ENCODE measurements at regions not wholly inside any gene's neighbourhood (a gene's known extent, or its start where the extent isn't known, plus 50 kb on each side); places are given as distances from the start of the nearest gene placed in this dataset.

DNA sequence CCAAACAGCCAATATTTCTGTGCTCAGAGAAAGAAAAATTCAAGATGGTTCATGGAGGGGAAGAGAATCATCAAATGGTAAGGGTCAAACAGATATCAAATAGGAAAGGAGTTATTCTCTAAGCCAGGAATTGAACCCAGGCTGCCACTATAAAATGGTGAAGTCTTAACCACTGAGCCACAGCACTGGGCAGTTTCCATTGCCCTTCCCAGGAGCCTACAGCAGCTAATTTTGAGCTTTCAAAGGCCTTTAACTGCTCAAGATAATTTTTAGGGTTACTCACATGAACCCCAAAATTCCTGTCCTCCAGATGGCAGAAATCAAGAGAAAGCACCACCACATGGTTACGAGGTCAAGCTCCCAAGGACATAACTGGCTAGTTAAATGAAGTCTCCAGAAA, 176.2 kb downstream of the KIF18A start:
- Histone ChIP-seq H3K9me3 (ENCODE audit: control insufficient read depth in 4 of 4, low read length in 3 of 4) (no peaks in the 10 kb centered on the region), H3K27me3 (ENCODE audit: control insufficient read depth in 4 of 4, insufficient read depth in 4 of 4, low read length in 3 of 4) (no peaks in the 10 kb centered on the region), H3K36me3 (ENCODE audit: control insufficient read depth in 4 of 4, insufficient read depth in 3 of 4, low read depth in 1 of 4, low read length in 3 of 4) (no peaks in the 10 kb centered on the region), H3K4me3 (ENCODE audit: low read depth in 1 of 3, low read length in 3 of 3) (no peak overlapping the region), H3K27ac (ENCODE audit: low read depth in 1 of 2, low read length in 2 of 2) (no peak overlapping the region), H3K4me1 (ENCODE audit: control insufficient read depth in 4 of 4, insufficient read depth in 4 of 4, low read length in 3 of 4) (no peaks in the 10 kb centered on the region), H3K9ac (ENCODE audit: low read depth in 1 of 2, low read length in 2 of 2) (no peak overlapping the region)
- 71% methylated on average over 1 of the region's 1 CpG for WGBS
- TF ChIP-seq, protein P1, sequence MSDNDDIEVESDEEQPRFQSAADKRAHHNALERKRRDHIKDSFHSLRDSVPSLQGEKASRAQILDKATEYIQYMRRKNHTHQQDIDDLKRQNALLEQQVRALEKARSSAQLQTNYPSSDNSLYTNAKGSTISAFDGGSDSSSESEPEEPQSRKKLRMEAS (IDR thresholded peaks at IDR 0.05) = no peak
- TF ChIP-seq, protein P2, sequence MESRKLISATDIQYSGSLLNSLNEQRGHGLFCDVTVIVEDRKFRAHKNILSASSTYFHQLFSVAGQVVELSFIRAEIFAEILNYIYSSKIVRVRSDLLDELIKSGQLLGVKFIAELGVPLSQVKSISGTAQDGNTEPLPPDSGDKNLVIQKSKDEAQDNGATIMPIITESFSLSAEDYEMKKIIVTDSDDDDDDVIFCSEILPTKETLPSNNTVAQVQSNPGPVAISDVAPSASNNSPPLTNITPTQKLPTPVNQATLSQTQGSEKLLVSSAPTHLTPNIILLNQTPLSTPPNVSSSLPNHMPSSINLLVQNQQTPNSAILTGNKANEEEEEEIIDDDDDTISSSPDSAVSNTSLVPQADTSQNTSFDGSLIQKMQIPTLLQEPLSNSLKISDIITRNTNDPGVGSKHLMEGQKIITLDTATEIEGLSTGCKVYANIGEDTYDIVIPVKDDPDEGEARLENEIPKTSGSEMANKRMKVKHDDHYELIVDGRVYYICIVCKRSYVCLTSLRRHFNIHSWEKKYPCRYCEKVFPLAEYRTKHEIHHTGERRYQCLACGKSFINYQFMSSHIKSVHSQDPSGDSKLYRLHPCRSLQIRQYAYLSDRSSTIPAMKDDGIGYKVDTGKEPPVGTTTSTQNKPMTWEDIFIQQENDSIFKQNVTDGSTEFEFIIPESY (IDR thresholded peaks at IDR 0.05) = no peak
- TF ChIP-seq GABPA (IDR thresholded peaks at IDR 0.05 in 1 of 2, conservative IDR thresholded peaks at IDR 0.05 in 1 of 2) (no peak), TAF1 (conservative IDR thresholded peaks at IDR 0.05) (no peak), JUND (IDR thresholded peaks at IDR 0.05) (no peak), FOXA1 (IDR thresholded peaks at IDR 0.05) (no peak), SP1 (IDR thresholded peaks at IDR 0.05) (no peak), YY1 (IDR thresholded peaks at IDR 0.05) (no peak), HNF4A (conservative IDR thresholded peaks at IDR 0.05) (no peak), EGR1 (IDR thresholded peaks at IDR 0.05; ENCODE audit: low read depth in 2 of 2) (no peak), RAD21 (IDR thresholded peaks at IDR 0.05) (no peak), FOXA2 (IDR thresholded peaks at IDR 0.05) (no peak)
- TF ChIP-seq, protein P3, sequence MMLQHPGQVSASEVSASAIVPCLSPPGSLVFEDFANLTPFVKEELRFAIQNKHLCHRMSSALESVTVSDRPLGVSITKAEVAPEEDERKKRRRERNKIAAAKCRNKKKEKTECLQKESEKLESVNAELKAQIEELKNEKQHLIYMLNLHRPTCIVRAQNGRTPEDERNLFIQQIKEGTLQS (IDR thresholded peaks at IDR 0.05) = no peak
- TF ChIP-seq, protein P4, sequence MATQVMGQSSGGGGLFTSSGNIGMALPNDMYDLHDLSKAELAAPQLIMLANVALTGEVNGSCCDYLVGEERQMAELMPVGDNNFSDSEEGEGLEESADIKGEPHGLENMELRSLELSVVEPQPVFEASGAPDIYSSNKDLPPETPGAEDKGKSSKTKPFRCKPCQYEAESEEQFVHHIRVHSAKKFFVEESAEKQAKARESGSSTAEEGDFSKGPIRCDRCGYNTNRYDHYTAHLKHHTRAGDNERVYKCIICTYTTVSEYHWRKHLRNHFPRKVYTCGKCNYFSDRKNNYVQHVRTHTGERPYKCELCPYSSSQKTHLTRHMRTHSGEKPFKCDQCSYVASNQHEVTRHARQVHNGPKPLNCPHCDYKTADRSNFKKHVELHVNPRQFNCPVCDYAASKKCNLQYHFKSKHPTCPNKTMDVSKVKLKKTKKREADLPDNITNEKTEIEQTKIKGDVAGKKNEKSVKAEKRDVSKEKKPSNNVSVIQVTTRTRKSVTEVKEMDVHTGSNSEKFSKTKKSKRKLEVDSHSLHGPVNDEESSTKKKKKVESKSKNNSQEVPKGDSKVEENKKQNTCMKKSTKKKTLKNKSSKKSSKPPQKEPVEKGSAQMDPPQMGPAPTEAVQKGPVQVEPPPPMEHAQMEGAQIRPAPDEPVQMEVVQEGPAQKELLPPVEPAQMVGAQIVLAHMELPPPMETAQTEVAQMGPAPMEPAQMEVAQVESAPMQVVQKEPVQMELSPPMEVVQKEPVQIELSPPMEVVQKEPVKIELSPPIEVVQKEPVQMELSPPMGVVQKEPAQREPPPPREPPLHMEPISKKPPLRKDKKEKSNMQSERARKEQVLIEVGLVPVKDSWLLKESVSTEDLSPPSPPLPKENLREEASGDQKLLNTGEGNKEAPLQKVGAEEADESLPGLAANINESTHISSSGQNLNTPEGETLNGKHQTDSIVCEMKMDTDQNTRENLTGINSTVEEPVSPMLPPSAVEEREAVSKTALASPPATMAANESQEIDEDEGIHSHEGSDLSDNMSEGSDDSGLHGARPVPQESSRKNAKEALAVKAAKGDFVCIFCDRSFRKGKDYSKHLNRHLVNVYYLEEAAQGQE (IDR thresholded peaks at IDR 0.05) = no peak
- no peak for DNase-seq (ENCODE audit: low spot score)

DNA sequence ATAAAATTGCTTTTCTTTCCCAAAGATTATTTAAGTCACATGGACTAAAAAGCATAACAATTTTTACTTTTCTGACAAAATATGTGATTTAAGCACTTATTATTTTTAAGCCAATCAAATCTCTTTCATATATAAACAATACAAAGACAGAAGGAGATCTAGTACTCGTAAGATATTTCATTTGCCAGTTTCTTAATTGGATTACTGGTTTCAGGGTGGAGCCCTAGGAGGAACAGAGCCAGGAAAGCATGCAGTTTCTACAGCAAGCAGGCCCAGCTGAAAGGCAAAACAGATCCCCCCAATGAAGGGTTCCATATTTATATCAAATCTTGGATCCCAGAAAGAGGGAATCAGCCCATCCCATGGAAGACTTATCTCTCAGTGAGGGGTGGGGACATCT, 177.0 kb downstream of the KIF18A start:
- H3K4me1 ChIP-seq (ENCODE audit: control insufficient read depth in 4 of 4, insufficient read depth in 4 of 4, low read length in 3 of 4) = no peaks in the 10 kb centered on the region
- no peak overlapping the region for H3K9ac ChIP-seq (ENCODE audit: low read depth in 1 of 2, low read length in 2 of 2)
- no peaks in the 10 kb centered on the region for H3K27me3 ChIP-seq (ENCODE audit: control insufficient read depth in 4 of 4, insufficient read depth in 4 of 4, low read length in 3 of 4)
- no peaks in the 10 kb centered on the region for H3K9me3 ChIP-seq (ENCODE audit: control insufficient read depth in 4 of 4, low read length in 3 of 4)
- 56% methylated on average over 1 of the region's 1 CpG for WGBS
- DNase-seq (ENCODE audit: low spot score) = no peak
- H3K36me3 ChIP-seq (ENCODE audit: control insufficient read depth in 4 of 4, insufficient read depth in 3 of 4, low read depth in 1 of 4, low read length in 3 of 4) = no peaks in the 10 kb centered on the region
- TF ChIP-seq SP1 (IDR thresholded peaks at IDR 0.05) (no peak), EGR1 (IDR thresholded peaks at IDR 0.05; ENCODE audit: low read depth in 2 of 2) (no peak), NR2F2 (IDR thresholded peaks at IDR 0.05) (no peak), TAF1 (conservative IDR thresholded peaks at IDR 0.05) (no peak), YY1 (IDR thresholded peaks at IDR 0.05) (no peak), HNF4G (IDR thresholded peaks at IDR 0.05) (no peak), RXRA (IDR thresholded peaks at IDR 0.05) (no peak)
- TF ChIP-seq, protein P4 (IDR thresholded peaks at IDR 0.05) = no peak
- TF ChIP-seq, protein P2 (IDR thresholded peaks at IDR 0.05) = no peak
- TF ChIP-seq, protein P1 (IDR thresholded peaks at IDR 0.05) = no peak
- H3K27ac ChIP-seq (ENCODE audit: low read depth in 1 of 2, low read length in 2 of 2) = no peak overlapping the region
- H3K4me3 ChIP-seq (ENCODE audit: low read depth in 1 of 3, low read length in 3 of 3) = no peak overlapping the region

Data from liver (tissue), 7 donors.